GM12878 (cell line): ENCODE measurements at regions not wholly inside any gene's neighbourhood (a gene's known extent, or its start where the extent isn't known, plus 50 kb on each side); places are given as distances from the start of the nearest gene placed in this dataset.

Experiments used
- ATAC-seq: fragments of 200-7000 bp; cut with Tn5 transposase; 3 replicates; pipeline ENCODE4 v1.9.1; 2020; ENCODE audit warnings: mild to moderate bottlenecking, moderate library complexity
- BruUV-seq: library from RNA; stranded (reverse); fragments of 400-500 nt; replicated peaks from 2 replicates; lab custom pipeline; 2021; lab: Mats Ljungman, UMichigan
- CTCF ChIA-PET: fragments of 300-600 bp; sonication (Branson Sonifier 250); formaldehyde crosslinking; extraction: SDS; loops from one replicate; lab custom pipeline; 2021; ENCODE audit warnings: inconsistent platforms; lab: Yijun Ruan, JAX
- POLR2A ChIA-PET: fragments of 350-600 bp; formaldehyde crosslinking; extraction: SDS; loops from one replicate; lab custom pipeline; 2021; ENCODE audit warnings: inconsistent platforms; lab: Charles Lee
- RAD21 ChIA-PET: fragments of 300-600 bp; sonication (Branson Sonifier 250); formaldehyde crosslinking; loops from one replicate; lab custom pipeline; 2023; ENCODE audit warnings: antibody characterized with exemption; ENCODE audit not compliant: unreplicated experiment; lab: Charles Lee
- SMC1A ChIA-PET: fragments of 300-600 bp; sonication (Branson Sonifier 250); formaldehyde crosslinking; loops from one replicate; lab custom pipeline; 2023; ENCODE audit not compliant: unreplicated experiment, uncharacterized antibody; lab: Charles Lee
- DNase-seq: peaks from one replicate; pipeline ENCODE4 v3.0.0-alpha.2; 2011; ENCODE audit warnings: low read depth, low spot score
- FAIRE-seq: peaks from 3 replicates; lab custom pipeline; 2011; peaks lifted over from hg19 to GRCh38; lab: Jason Lieb, UNC
- H2AFZ ChIP-seq: 2 replicates; pipeline ENCODE4 v1.6.0; 2011; ENCODE audit warnings: low read depth, low read length, control low read depth; ENCODE audit not compliant: control insufficient read depth
- H3K27ac ChIP-seq: 2 replicates; pipeline ENCODE4 v1.5.1; 2011; ENCODE audit warnings: control low read depth; ENCODE audit not compliant: control insufficient read depth, insufficient read depth
- H3K27me3 ChIP-seq, 2 experiments: replicated peaks in 1 of 2; 2 replicates each; pipeline versions ENCODE4 v1.6.0 to v1.6.1; 2011; ENCODE audit warnings: low read length in 1 of 2; ENCODE audit not compliant: control insufficient read depth in 2 of 2, insufficient read depth in 2 of 2
- H3K36me3 ChIP-seq, 2 experiments: 2 replicates each; pipeline ENCODE4 v1.5.1; 2011; ENCODE audit warnings: low read length in 1 of 2; ENCODE audit not compliant: control insufficient read depth in 2 of 2, insufficient read depth in 2 of 2
- H3K4me1 ChIP-seq: 2 replicates; pipeline ENCODE4 v1.6.1; 2011; ENCODE audit warnings: mild to moderate bottlenecking, low read length, moderate library complexity, mixed read lengths; ENCODE audit not compliant: control insufficient read depth, insufficient read depth
- H3K4me2 ChIP-seq: 2 replicates; pipeline ENCODE4 v1.6.0; 2011; ENCODE audit warnings: control low read depth; ENCODE audit not compliant: control insufficient read depth, insufficient read depth
- H3K4me3 ChIP-seq: fragments of 200-600 bp; sonication (generic); 2 replicates; pipeline ENCODE4 v1.5.1; 2016
- H3K79me2 ChIP-seq: 2 replicates; pipeline ENCODE4 v1.6.0; 2011; ENCODE audit warnings: low read length; ENCODE audit not compliant: control insufficient read depth, insufficient read depth
- H3K9ac ChIP-seq: 2 replicates; pipeline ENCODE4 v1.8.0; 2011; ENCODE audit warnings: low read length, control low read depth, mixed read lengths; ENCODE audit not compliant: control insufficient read depth, insufficient read depth
- H3K9me3 ChIP-seq: replicated peaks from 3 replicates; pipeline ENCODE4 v1.5.1; 2011; ENCODE audit warnings: mild to moderate bottlenecking, low read length; ENCODE audit not compliant: control insufficient read depth, insufficient read depth
- H4K20me1 ChIP-seq: 2 replicates; pipeline ENCODE4 v1.6.0; 2011; ENCODE audit not compliant: control insufficient read depth, insufficient read depth
- BHLHE40 ChIP-seq, 2 experiments: fragments of 450-650 bp in 1 of 2; IDR thresholded peaks; 2 replicates each; pipeline ENCODE4 v1.6.1; 2011 to 2017; ENCODE audit warnings: low read depth in 2 of 2, borderline replicate concordance in 1 of 2, improper control_type of control experiment in 1 of 2, low read length in 1 of 2, mild to moderate bottlenecking in 1 of 2
- IKZF1 ChIP-seq: fragments of 450-650 bp; conservative IDR thresholded peaks from 2 replicates; pipeline ENCODE4 v1.6.1; 2017; ENCODE audit warnings: antibody characterized with exemption, mild to moderate bottlenecking
- KDM1A ChIP-seq: fragments of 200-600 bp; sonication (generic); IDR thresholded peaks from 2 replicates; pipeline ENCODE4 v1.6.1; 2016; ENCODE audit warnings: borderline replicate concordance
- PKNOX1 ChIP-seq: fragments of 450-650 bp; IDR thresholded peaks from 2 replicates; pipeline ENCODE4 v1.6.1; 2016; ENCODE audit warnings: mild to moderate bottlenecking
- RBBP5 ChIP-seq: fragments of 200-600 bp; sonication (generic); conservative IDR thresholded peaks from 2 replicates; pipeline ENCODE4 v1.6.1; 2016
- RUNX3 ChIP-seq: IDR thresholded peaks from 2 replicates; pipeline ENCODE4 v1.6.1; 2012; ENCODE audit warnings: low read length, inconsistent platforms
- WGBS: methylation state at CpG from one replicate; pipeline ENCODE4 v1.1.6; 2016; ENCODE audit warnings: low lambda C conversion rate; ENCODE audit not compliant: insufficient replicate concordance, insufficient coverage; ENCODE audit errors: missing lambda C conversion rate; 5-methylcytosine and 5-hydroxymethylcytosine counted together
- in situ Hi-C: fragments of 300-500 bp; cut with MboI; formaldehyde crosslinking; loops from 9 replicates; pipeline ENCODE4 v1.14.3; 2018; ENCODE audit warnings: mixed read lengths
- intact Hi-C: fragments of 100-400 bp; cut with micrococcal nuclease; formaldehyde crosslinking; loops from one replicate; pipeline ENCODE4 v1.14.2; 2022; ENCODE audit not compliant: unreplicated experiment

GRCh38 chr7:131767591-131767990 lies 211.2 kb upstream of the PODXL start (continued):
- TF ChIP-seq RBBP5 (no peak), IKZF1 (no peak), BHLHE40 (IDR thresholded peaks at IDR 0.05; ENCODE audit: borderline replicate concordance in 1 of 2, low read depth in 2 of 2, low read length in 1 of 2) (no peak)
- TF ChIP-seq, all 136 proteins: peak for 0

- in situ Hi-C loops (no loop called here), intact Hi-C loops (no loop called here)
- ATAC-seq (no peak), FAIRE-seq (no peak), DNase-seq (no peak)
- H3K9me3 ChIP-seq: no peaks in the 10 kb centered on the region; the same call in 2 of the 3 replicates
- no peaks in the 10 kb centered on the region for H3K79me2 ChIP-seq
- 25% methylated on average over 2 of the region's 2 CpGs for WGBS
- RAD21 ChIA-PET: no interaction called here
- TF ChIP-seq RUNX3 (no peak), PKNOX1 (no peak), KDM1A (no peak)
- no peaks in the 10 kb centered on the region for H4K20me1 ChIP-seq
- no peak overlapping the region for H3K4me2 ChIP-seq
- H3K27me3 ChIP-seq: no peaks in the 10 kb centered on the region
- no peak overlapping the region for H3K9ac ChIP-seq
- SMC1A ChIA-PET: no interaction called here
- no peaks in the 10 kb centered on the region for H3K4me1 ChIP-seq
- BruUV-seq: no TSS peak
- H3K4me3 ChIP-seq: no peak overlapping the region
- H3K27ac ChIP-seq: no peak overlapping the region
- no peak overlapping the region for H2AFZ ChIP-seq
- CTCF ChIA-PET: no interaction called here
- POLR2A ChIA-PET: no interaction called here
- no peaks in the 10 kb centered on the region for H3K36me3 ChIP-seq
These were observed 209.1 kb upstream of the PODXL start for GRCh38 chr7:131765575-131765974.
